ENCODE measurements at regions not wholly inside any gene's neighbourhood (a gene's known extent, or its start where the extent isn't known, plus 50 kb on each side); places are given as distances from the start of the nearest gene placed in this dataset.

- H3K4me3 ChIP-seq: no peak overlapping the region
- no peaks in the 10 kb centered on the region for H3K9me3 ChIP-seq
- TF ChIP-seq POLR2A (IDR thresholded peaks at IDR 0.05): no peak
- TF ChIP-seq POLR2AphosphoS5 (IDR thresholded peaks at IDR 0.05): no peak
- TF ChIP-seq EP300 (IDR thresholded peaks at IDR 0.05): no peak
- TF ChIP-seq CTCF (IDR thresholded peaks at IDR 0.05): no peak
- no peaks in the 10 kb centered on the region for H3K36me3 ChIP-seq
- DNase-seq: no peak
- intact Hi-C loops (cut with DNase I; ENCODE audit: low total_unique reads): no loop called here
- WGBS, 5 donors: 78 to 89% (median 82%) methylated on average over 3 of the region's 3 CpGs
- H3K27ac ChIP-seq: no peak overlapping the region
- no peaks in the 10 kb centered on the region for H3K27me3 ChIP-seq
- H3K4me1 ChIP-seq: peaks cover 0 to 15% (median 2%) of the 10 kb centered on the region in 4 donors
Observed at GRCh38 chr9:107594908-107595530, 105.5 kb upstream of the KLF4 start.

- H3K27ac ChIP-seq: no peak overlapping the region
- H3K4me3 ChIP-seq: no peak overlapping the region
- no peaks in the 10 kb centered on the region for H3K36me3 ChIP-seq
- no peaks in the 10 kb centered on the region for H3K9me3 ChIP-seq
- no peaks in the 10 kb centered on the region for H3K27me3 ChIP-seq
- 27 to 46% (median 44%) methylated on average over 3 of the region's 3 CpGs for WGBS, 5 donors
- TF ChIP-seq POLR2A (IDR thresholded peaks at IDR 0.05) (no peak), CTCF (IDR thresholded peaks at IDR 0.05) (no peak), EP300 (IDR thresholded peaks at IDR 0.05) (no peak), POLR2AphosphoS5 (IDR thresholded peaks at IDR 0.05) (peak in 1 of 3 donors; percentile 23)
- DNase-seq: no peak
- H3K4me1 ChIP-seq: peaks cover 2 to 30% (median 10%) of the 10 kb centered on the region in 4 donors
- intact Hi-C loops (cut with DNase I; ENCODE audit: low total_unique reads): no loop called here
Observed at GRCh38 chr9:107593224-107593870, 103.8 kb upstream of the KLF4 start.

- intact Hi-C loops (cut with DNase I; ENCODE audit: low total_unique reads): no loop called here
Observed at GRCh38 chr9:107592424-107592823, 102.9 kb upstream of the KLF4 start.

GRCh38 chr9:107591781-107592180, 102.2 kb upstream of the KLF4 start:
- H3K9me3 ChIP-seq: no peaks in the 10 kb centered on the region
- intact Hi-C loops (cut with DNase I; ENCODE audit: low total_unique reads): no loop called here
- no peaks in the 10 kb centered on the region for H3K27me3 ChIP-seq
- no peak for DNase-seq
- H3K27ac ChIP-seq: no peak overlapping the region
- H3K4me1 ChIP-seq: peaks cover 16 to 46% (median 23%) of the 10 kb centered on the region in 4 donors
- no peak overlapping the region for H3K4me3 ChIP-seq
- WGBS, 5 donors: 78 to 91% (median 84%) methylated on average over 3 of the region's 3 CpGs
- TF ChIP-seq POLR2AphosphoS5 (IDR thresholded peaks at IDR 0.05) (no peak), POLR2A (IDR thresholded peaks at IDR 0.05) (no peak), EP300 (IDR thresholded peaks at IDR 0.05) (no peak), CTCF (IDR thresholded peaks at IDR 0.05) (no peak)
- no peaks in the 10 kb centered on the region for H3K36me3 ChIP-seq

More at GRCh38 chr9:107592424-107592823, 102.9 kb upstream of the KLF4 start:
- Histone ChIP-seq H3K4me1 (peaks cover 10 to 39% (median 16%) of the 10 kb centered on the region in 4 donors), H3K27me3 (no peaks in the 10 kb centered on the region), H3K9me3 (no peaks in the 10 kb centered on the region), H3K27ac (no peak overlapping the region), H3K36me3 (no peaks in the 10 kb centered on the region), H3K4me3 (no peak overlapping the region)
- WGBS, 5 donors: 85 to 94% (median 91%) methylated on average over 7 of the region's 7 CpGs
- TF ChIP-seq POLR2AphosphoS5 (IDR thresholded peaks at IDR 0.05) (no peak), EP300 (IDR thresholded peaks at IDR 0.05) (no peak), CTCF (IDR thresholded peaks at IDR 0.05) (no peak), POLR2A (IDR thresholded peaks at IDR 0.05) (no peak)
- DNase-seq: no peak
